ENCODE measurements at regions not wholly inside any gene's neighbourhood (a gene's known extent, or its start where the extent isn't known, plus 50 kb on each side); places are given as distances from the start of the nearest gene placed in this dataset.

DNA sequence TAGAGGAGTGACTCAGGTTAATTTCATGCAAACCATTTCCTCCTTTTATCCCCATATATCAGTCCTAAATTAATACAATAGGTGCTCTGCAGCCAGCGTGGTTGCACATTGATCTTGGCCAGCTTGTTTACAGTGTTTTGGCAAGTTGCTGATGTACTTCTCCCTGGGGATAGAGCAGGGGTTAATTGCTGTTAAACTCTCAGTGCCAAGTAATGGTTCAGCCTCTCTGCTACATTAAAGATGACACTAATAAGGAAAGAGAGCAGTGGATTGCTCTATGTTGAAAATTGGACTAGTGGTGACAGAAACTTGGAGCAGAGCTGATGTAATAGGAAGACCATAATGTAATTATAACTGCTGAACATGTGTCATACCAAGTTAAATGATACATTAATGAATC, 717.5 kb downstream of the RERGL start:
- Histone ChIP-seq H3K4me3 (ENCODE audit: low read depth, low read length) (no peak overlapping the region), H3K9me3 (ENCODE audit: severe bottlenecking) (no peaks in the 10 kb centered on the region), H3K27ac (no peak overlapping the region), H3K27me3 (ENCODE audit: insufficient read depth, low read depth, severe bottlenecking) (no peaks in the 10 kb centered on the region), H3K36me3 (no peaks in the 10 kb centered on the region)
- TF ChIP-seq, protein P1, sequence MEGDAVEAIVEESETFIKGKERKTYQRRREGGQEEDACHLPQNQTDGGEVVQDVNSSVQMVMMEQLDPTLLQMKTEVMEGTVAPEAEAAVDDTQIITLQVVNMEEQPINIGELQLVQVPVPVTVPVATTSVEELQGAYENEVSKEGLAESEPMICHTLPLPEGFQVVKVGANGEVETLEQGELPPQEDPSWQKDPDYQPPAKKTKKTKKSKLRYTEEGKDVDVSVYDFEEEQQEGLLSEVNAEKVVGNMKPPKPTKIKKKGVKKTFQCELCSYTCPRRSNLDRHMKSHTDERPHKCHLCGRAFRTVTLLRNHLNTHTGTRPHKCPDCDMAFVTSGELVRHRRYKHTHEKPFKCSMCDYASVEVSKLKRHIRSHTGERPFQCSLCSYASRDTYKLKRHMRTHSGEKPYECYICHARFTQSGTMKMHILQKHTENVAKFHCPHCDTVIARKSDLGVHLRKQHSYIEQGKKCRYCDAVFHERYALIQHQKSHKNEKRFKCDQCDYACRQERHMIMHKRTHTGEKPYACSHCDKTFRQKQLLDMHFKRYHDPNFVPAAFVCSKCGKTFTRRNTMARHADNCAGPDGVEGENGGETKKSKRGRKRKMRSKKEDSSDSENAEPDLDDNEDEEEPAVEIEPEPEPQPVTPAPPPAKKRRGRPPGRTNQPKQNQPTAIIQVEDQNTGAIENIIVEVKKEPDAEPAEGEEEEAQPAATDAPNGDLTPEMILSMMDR (IDR thresholded peaks at IDR 0.05; ENCODE audit: low read depth, low read length) = no peak
- DNase-seq = no peak

DNA sequence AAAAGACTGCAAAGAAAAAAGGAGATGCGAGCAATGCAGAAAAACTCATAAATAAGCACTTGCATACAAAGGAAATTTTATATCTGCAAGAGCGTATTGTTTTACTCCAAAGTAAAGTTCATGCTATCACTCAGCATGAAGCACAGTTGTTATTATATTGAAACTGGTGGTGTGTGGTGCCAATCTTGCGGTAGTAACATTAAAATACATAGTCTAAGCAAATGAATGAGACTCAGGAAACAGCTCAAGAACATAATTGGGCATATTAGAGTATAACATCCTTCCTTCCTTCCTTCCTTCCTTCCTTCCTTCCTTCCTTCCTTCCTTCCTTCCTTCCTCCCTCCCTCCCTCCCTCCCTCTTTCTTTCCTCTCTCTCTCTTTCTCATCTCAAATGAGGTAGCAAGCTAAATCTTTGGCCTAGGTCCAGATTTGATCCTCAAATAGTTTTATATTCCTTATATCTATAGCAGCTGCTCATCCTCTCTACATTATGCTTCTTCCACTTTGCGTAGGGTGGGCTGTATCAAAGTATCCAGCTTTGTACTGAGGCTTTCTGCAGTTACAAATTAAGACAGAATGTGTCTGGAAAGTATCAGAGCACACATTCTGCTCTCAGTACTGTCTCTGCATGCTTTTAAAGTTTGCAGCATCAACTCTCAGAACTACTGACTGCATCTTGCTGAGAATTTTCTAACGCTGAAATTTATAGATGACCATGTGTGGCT, 718.3 kb downstream of the RERGL start:
- TF ChIP-seq, protein P1 (IDR thresholded peaks at IDR 0.05; ENCODE audit: low read depth, low read length) = no peak
- Histone ChIP-seq H3K9me3 (ENCODE audit: severe bottlenecking) (no peaks in the 10 kb centered on the region), H3K27ac (no peak overlapping the region), H3K27me3 (ENCODE audit: insufficient read depth, low read depth, severe bottlenecking) (no peaks in the 10 kb centered on the region), H3K4me3 (ENCODE audit: low read depth, low read length) (no peak overlapping the region), H3K36me3 (no peaks in the 10 kb centered on the region)
- DNase-seq = no peak

DNA sequence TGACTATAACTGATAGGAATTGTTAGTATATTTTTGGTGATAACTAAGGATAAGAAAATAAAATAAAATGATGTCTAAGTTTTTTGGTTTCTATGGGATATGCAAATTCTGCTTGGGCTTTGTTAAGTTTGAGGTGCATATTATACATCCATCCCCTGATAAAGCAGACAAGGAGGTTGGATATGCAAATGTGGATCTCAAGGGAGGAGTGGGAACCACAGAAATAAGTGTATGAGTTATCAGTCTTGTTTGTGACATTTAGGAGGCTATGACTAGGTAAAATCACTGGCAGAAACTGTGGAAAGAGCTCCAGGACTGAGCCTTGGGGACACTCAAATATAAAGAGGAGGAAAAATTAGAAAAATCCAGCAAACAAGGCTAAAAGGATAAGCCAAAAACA, 719.4 kb downstream of the RERGL start:
- H3K27ac ChIP-seq = no peak overlapping the region
- no peak for DNase-seq
- H3K27me3 ChIP-seq (ENCODE audit: insufficient read depth, low read depth, severe bottlenecking) = no peaks in the 10 kb centered on the region
- no peaks in the 10 kb centered on the region for H3K36me3 ChIP-seq
- H3K4me3 ChIP-seq (ENCODE audit: low read depth, low read length) = no peak overlapping the region
- no peaks in the 10 kb centered on the region for H3K9me3 ChIP-seq (ENCODE audit: severe bottlenecking)
- TF ChIP-seq, protein P1 (IDR thresholded peaks at IDR 0.05; ENCODE audit: low read depth, low read length) = no peak

DNA sequence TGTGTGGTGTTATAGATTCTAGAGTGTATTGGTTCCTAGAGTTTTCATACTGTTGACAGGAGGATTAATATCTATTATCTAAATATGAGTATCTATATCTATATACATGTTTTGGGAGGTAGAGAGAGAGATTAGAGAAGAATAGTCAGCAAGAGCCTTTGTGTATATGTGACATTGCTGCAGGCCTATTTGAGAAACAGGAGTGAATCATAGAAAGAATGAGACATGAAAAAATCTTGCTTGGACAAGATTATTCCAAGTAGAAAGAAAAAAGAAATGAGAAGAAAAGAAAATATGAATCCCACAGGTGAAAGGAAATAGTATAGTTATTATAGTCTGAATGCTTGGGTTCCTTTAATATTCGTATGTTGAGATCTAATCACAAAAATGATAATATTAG, 720.4 kb downstream of the RERGL start:
- Histone ChIP-seq H3K27me3 (ENCODE audit: insufficient read depth, low read depth, severe bottlenecking) (no peaks in the 10 kb centered on the region), H3K36me3 (no peaks in the 10 kb centered on the region), H3K4me3 (ENCODE audit: low read depth, low read length) (no peak overlapping the region), H3K27ac (no peak overlapping the region), H3K9me3 (ENCODE audit: severe bottlenecking) (no peaks in the 10 kb centered on the region)
- TF ChIP-seq, protein P1 (IDR thresholded peaks at IDR 0.05; ENCODE audit: low read depth, low read length) = no peak
- DNase-seq = no peak

DNA sequence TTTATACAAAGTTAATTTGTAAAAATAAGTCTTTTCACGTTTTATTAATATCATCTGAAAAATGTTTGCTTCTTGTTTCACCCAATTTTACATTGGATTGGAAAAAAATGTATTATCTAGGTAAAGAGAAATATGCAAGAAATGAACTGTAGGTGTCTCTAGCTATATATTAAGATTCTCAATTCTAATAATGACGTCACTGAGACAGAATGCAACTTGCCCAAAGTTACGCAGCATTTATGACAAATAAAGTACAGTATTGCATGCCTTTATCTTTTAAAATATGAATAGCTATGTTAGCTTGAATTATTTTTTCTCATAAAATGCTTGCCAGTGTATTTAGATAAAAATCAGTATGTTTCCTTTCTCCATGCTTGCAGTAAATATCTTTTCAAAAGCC, 728.8 kb downstream of the RERGL start:
- no peaks in the 10 kb centered on the region for H3K27me3 ChIP-seq (ENCODE audit: insufficient read depth, low read depth, severe bottlenecking)
- no peak overlapping the region for H3K4me3 ChIP-seq (ENCODE audit: low read depth, low read length)
- no peaks in the 10 kb centered on the region for H3K9me3 ChIP-seq (ENCODE audit: severe bottlenecking)
- DNase-seq = no peak
- H3K27ac ChIP-seq = no peak overlapping the region
- H3K36me3 ChIP-seq = no peaks in the 10 kb centered on the region
- TF ChIP-seq, protein P1 (IDR thresholded peaks at IDR 0.05; ENCODE audit: low read depth, low read length) = no peak

DNA sequence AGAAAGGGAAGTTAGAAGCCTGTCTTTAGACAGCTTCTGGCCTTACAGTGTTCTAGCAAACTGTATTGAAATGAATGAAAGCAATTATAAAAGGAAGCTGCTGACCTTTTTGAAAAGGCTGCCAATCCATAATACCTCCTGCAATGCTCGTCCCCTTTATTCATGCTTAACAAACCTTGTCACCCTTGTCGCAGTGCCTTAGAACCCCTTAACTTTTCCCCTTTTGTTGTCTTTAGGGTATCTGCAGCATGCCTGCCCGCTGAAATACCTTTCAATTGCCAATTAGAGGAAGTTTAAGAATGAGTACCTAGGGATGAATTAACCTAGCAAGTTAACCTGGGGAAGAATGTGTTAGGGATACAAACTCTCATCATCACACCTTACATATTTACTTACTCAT, 731.2 kb downstream of the RERGL start:
- Histone ChIP-seq H3K27ac (no peak overlapping the region), H3K27me3 (ENCODE audit: insufficient read depth, low read depth, severe bottlenecking) (no peaks in the 10 kb centered on the region), H3K4me3 (ENCODE audit: low read depth, low read length) (no peak overlapping the region), H3K9me3 (ENCODE audit: severe bottlenecking) (no peaks in the 10 kb centered on the region), H3K36me3 (no peaks in the 10 kb centered on the region)
- TF ChIP-seq, protein P1 (IDR thresholded peaks at IDR 0.05; ENCODE audit: low read depth, low read length) = no peak
- DNase-seq = no peak
